ENCODE measurements at regions not wholly inside any gene's neighbourhood (a gene's known extent, or its start where the extent isn't known, plus 50 kb on each side); places are given as distances from the start of the nearest gene placed in this dataset.

DNA sequence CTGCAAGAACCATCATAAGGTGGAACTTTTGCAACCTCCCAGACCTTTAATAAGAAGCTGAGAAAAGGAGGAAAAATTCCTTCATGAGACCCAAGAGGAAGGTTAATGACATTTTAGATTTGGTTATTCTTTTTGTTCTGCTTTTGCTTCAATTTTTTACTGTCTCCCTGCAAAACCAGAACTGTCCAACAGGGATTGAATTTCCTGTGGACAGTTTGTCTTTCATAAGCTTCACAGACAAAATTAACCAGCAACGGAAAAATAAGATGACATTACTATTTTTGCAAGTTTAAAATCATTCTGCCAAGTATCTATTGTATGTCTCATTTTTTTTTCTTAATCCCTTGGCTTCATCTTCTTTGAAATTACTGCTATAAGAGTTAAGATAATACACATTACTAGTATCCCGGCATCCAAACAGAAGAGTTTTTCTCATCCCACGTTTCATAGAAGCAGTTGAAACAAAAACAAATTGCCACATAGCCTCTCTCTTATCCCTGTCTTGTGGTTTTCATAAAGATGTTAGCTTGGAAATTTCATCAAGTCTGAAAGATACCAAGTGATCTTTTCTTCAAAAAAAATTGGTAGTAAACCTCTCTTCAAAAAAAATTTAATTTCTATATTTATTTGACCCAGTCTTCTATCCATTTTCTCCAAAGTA, 465.3 kb upstream of the PTBP2 start:
- TF ChIP-seq POLR2A (IDR thresholded peaks at IDR 0.05; ENCODE audit: low read depth, low read length), result no peak
- TF ChIP-seq TAF1 (IDR thresholded peaks at IDR 0.05; ENCODE audit: borderline replicate concordance, low read depth, low read length), result no peak

Data from GM12892 (cell line).